ENCODE measurements at regions not wholly inside any gene's neighbourhood (a gene's known extent, or its start where the extent isn't known, plus 50 kb on each side); places are given as distances from the start of the nearest gene placed in this dataset.

- DNase-seq (ENCODE audit: low read depth, low spot score): no peak
- in situ Hi-C loops (cut with HindIII; ENCODE audit: low sequenced_read_pairs): no loop called here
- H3K4me3 ChIP-seq (ENCODE audit: low read depth, low read length): no peak overlapping the region
- no peak for TF ChIP-seq CTCF (IDR thresholded peaks at IDR 0.05; ENCODE audit: low read depth, low read length)
Measured at GRCh38 chr15:62352817-62353216, 187.7 kb upstream of the C2CD4B start.

- H3K4me3 ChIP-seq (ENCODE audit: low read depth, low read length): no peak overlapping the region
- TF ChIP-seq CTCF (IDR thresholded peaks at IDR 0.05; ENCODE audit: low read depth, low read length): no peak
- no peak for DNase-seq (ENCODE audit: low read depth, low spot score)
- in situ Hi-C loops (cut with HindIII; ENCODE audit: low sequenced_read_pairs): no loop called here
Measured at GRCh38 chr15:62357431-62357830, 192.3 kb upstream of the C2CD4B start.

GRCh38 chr15:62359416-62359815, 194.3 kb upstream of the C2CD4B start:
- in situ Hi-C loops (cut with HindIII; ENCODE audit: low sequenced_read_pairs): no loop called here
- TF ChIP-seq CTCF (IDR thresholded peaks at IDR 0.05; ENCODE audit: low read depth, low read length): no peak
- no peak for DNase-seq (ENCODE audit: low read depth, low spot score)
- H3K4me3 ChIP-seq (ENCODE audit: low read depth, low read length): no peak overlapping the region

GRCh38 chr15:62360332-62361097, 195.4 kb upstream of the C2CD4B start:
- no peak for DNase-seq (ENCODE audit: low read depth, low spot score)
- H3K4me3 ChIP-seq (ENCODE audit: low read depth, low read length): no peak overlapping the region
- in situ Hi-C loops (cut with HindIII; ENCODE audit: low sequenced_read_pairs): no loop called here
- TF ChIP-seq CTCF (IDR thresholded peaks at IDR 0.05; ENCODE audit: low read depth, low read length): no peak

- no peak overlapping the region for H3K4me3 ChIP-seq (ENCODE audit: low read depth, low read length)
- in situ Hi-C loops (cut with HindIII; ENCODE audit: low sequenced_read_pairs): no loop called here
- no peak for DNase-seq (ENCODE audit: low read depth, low spot score)
- no peak for TF ChIP-seq CTCF (IDR thresholded peaks at IDR 0.05; ENCODE audit: low read depth, low read length)
Measured at GRCh38 chr15:62362144-62362543, 197.1 kb upstream of the C2CD4B start.

GRCh38 chr15:62362608-62363007, 197.5 kb upstream of the C2CD4B start:
- in situ Hi-C loops (cut with HindIII; ENCODE audit: low sequenced_read_pairs): no loop called here
- DNase-seq (ENCODE audit: low read depth, low spot score): no peak
- H3K4me3 ChIP-seq (ENCODE audit: low read depth, low read length): no peak overlapping the region
- no peak for TF ChIP-seq CTCF (IDR thresholded peaks at IDR 0.05; ENCODE audit: low read depth, low read length)

All from astrocyte of the spinal cord (primary cell).